Transverse colon (tissue), 4 donors: ENCODE measurements at regions not wholly inside any gene's neighbourhood (a gene's known extent, or its start where the extent isn't known, plus 50 kb on each side); places are given as distances from the start of the nearest gene placed in this dataset.

Experiments used
- DNase-seq: peaks from one replicate; pipeline ENCODE4 v3.0.0-alpha.2; 2019
- H3K27ac ChIP-seq, 4 donors: fragments of 200-600 bp; sonication (generic); 2 replicates each; pipeline ENCODE4 v1.5.1; 2016 to 2018; ENCODE audit warnings: inconsistent platforms in 4 of 4
- H3K27me3 ChIP-seq: fragments of 200-600 bp; sonication (generic); 2 replicates; pipeline ENCODE4 v1.5.1; 2017; ENCODE audit warnings: inconsistent platforms
- H3K36me3 ChIP-seq, 4 donors: fragments of 200-600 bp; sonication (generic); 2 replicates each; pipeline ENCODE4 v1.5.1; 2017 to 2019; ENCODE audit warnings: inconsistent platforms in 4 of 4
- H3K4me1 ChIP-seq, 4 donors: fragments of 200-600 bp; sonication (generic); 2 replicates each; pipeline ENCODE4 v1.5.1; 2017 to 2020; ENCODE audit warnings: inconsistent platforms in 4 of 4
- H3K4me3 ChIP-seq, 4 donors: fragments of 200-600 bp; sonication (generic); 1 replicate in 1 of 4; 2 replicates in 3 of 4; pipeline versions ENCODE4 v1.5.1 to v1.6.1; 2017 to 2019; ENCODE audit warnings: inconsistent platforms in 4 of 4
- H3K9me3 ChIP-seq, 2 donors: fragments of 200-600 bp; sonication (generic); 2 replicates each; pipeline ENCODE4 v1.5.1; 2017 to 2019; ENCODE audit warnings: inconsistent platforms in 2 of 2
- CTCF ChIP-seq, 5 experiments: fragments of 200-600 bp in 3 of 5; fragments of 450-650 bp in 2 of 5; sonication (generic) in 3 of 5; IDR thresholded peaks; 1 replicate in 2 of 5; 2 replicates in 3 of 5; pipeline ENCODE4 v1.5.1; 2016 to 2017; ENCODE audit warnings: antibody characterized with exemption in 5 of 5, inconsistent platforms in 3 of 5, mild to moderate bottlenecking in 2 of 5, moderate library complexity in 1 of 5
- EP300 ChIP-seq: sonication (generic); formaldehyde crosslinking; IDR thresholded peaks from one replicate; pipeline ENCODE4 v1.6.1; 2017; ENCODE audit warnings: antibody characterized with exemption, low read depth
- POLR2A ChIP-seq: fragments of 450-650 bp; IDR thresholded peaks from one replicate; pipeline ENCODE4 v1.6.1; 2016; ENCODE audit warnings: antibody characterized with exemption, mild to moderate bottlenecking, moderate library complexity
- POLR2AphosphoS5 ChIP-seq, 3 donors: sonication (generic); formaldehyde crosslinking; IDR thresholded peaks; one replicate each; pipeline ENCODE4 v1.6.1; 2016; ENCODE audit warnings: antibody characterized with exemption in 3 of 3
- WGBS, 2 donors: methylation state at CpG; one replicate each; pipeline ENCODE4 v1.1.5; 2018; ENCODE audit warnings: low coverage in 1 of 2; 5-methylcytosine and 5-hydroxymethylcytosine counted together
- in situ Hi-C, 4 donors: fragments of 200-750 bp; cut with MboI; loops; one replicate each; pipeline versions ENCODE4 v1.15.0 to v1.15.1; 2017; ENCODE audit warnings: low sequenced_read_pairs in 3 of 4, low pct_ligation_motif_present in 1 of 4, low pct_unique_long_range_greater_than_20kb in 1 of 4
- intact Hi-C: fragments of 100-400 bp; cut with DNase I; formaldehyde crosslinking; loops from one replicate; pipeline ENCODE4 v1.15.1; 2023; ENCODE audit warnings: low total_unique reads

GRCh38 chr6:133774356-133774755 is 114.6 kb upstream of the TCF21 start:
- Histone ChIP-seq H3K27ac (no peak overlapping the region), H3K36me3 (no peaks in the 10 kb centered on the region), H3K9me3 (no peaks in the 10 kb centered on the region), H3K4me3 (no peak overlapping the region), H3K4me1 (no peaks in the 10 kb centered on the region), H3K27me3 (no peaks in the 10 kb centered on the region)
- 95% methylated on average over 2 of the region's 2 CpGs for WGBS, 2 donors
- TF ChIP-seq POLR2A (no peak), POLR2AphosphoS5 (IDR thresholded peaks at IDR 0.05) (no peak), EP300 (no peak), CTCF (IDR thresholded peaks at IDR 0.05) (no peak)
- in situ Hi-C loops = no loop called here
- no peak for DNase-seq
- intact Hi-C loops = no loop called here

GRCh38 chr6:133778414-133779130 is 110.3 kb upstream of the TCF21 start:
- H3K27me3 ChIP-seq = no peaks in the 10 kb centered on the region
- 53 to 69% methylated on average over 2 of the region's 2 CpGs for WGBS, 2 donors
- no peaks in the 10 kb centered on the region for H3K9me3 ChIP-seq
- no peak for DNase-seq
- H3K4me1 ChIP-seq = no peaks in the 10 kb centered on the region
- no peaks in the 10 kb centered on the region for H3K36me3 ChIP-seq
- peak in 2 of 3 donors; percentile 31 to 52 for TF ChIP-seq POLR2AphosphoS5 (IDR thresholded peaks at IDR 0.05)
- no peak for TF ChIP-seq EP300
- peak overlapping the region in 3 of 4 donors; percentile 10 to 41 (median 17) for H3K27ac ChIP-seq
- no peak overlapping the region for H3K4me3 ChIP-seq
- intact Hi-C loops = no loop called here
- in situ Hi-C loops = no loop called here

GRCh38 chr6:133779916-133780695 is 108.8 kb upstream of the TCF21 start:
- DNase-seq = no peak
- Histone ChIP-seq H3K36me3 (no peaks in the 10 kb centered on the region), H3K27me3 (no peaks in the 10 kb centered on the region), H3K4me1 (no peaks in the 10 kb centered on the region), H3K27ac (no peak overlapping the region), H3K4me3 (no peak overlapping the region), H3K9me3 (no peaks in the 10 kb centered on the region)
- intact Hi-C loops = no loop called here
- in situ Hi-C loops = no loop called here
- 80 to 87% methylated on average over 2 of the region's 2 CpGs for whole genome bisulfite sequencing, 2 donors
- TF ChIP-seq CTCF (IDR thresholded peaks at IDR 0.05) (no peak), POLR2AphosphoS5 (IDR thresholded peaks at IDR 0.05) (no peak), POLR2A (no peak), EP300 (no peak)

GRCh38 chr6:133786016-133786415 is 102.9 kb upstream of the TCF21 start:
- in situ Hi-C loops (no loop called here), intact Hi-C loops (no loop called here)
- H3K4me3 ChIP-seq = no peak overlapping the region
- no peaks in the 10 kb centered on the region for H3K27me3 ChIP-seq
- 92 to 100% methylated on average over 2 of the region's 2 CpGs for WGBS, 2 donors
- TF ChIP-seq EP300 = no peak
- TF ChIP-seq POLR2AphosphoS5 (IDR thresholded peaks at IDR 0.05) = no peak
- no peaks in the 10 kb centered on the region for H3K36me3 ChIP-seq
- H3K27ac ChIP-seq = no peak overlapping the region
- no peak for DNase-seq
- no peaks in the 10 kb centered on the region for H3K9me3 ChIP-seq
- no peaks in the 10 kb centered on the region for H3K4me1 ChIP-seq

GRCh38 chr6:133787122-133787521 is 101.8 kb upstream of the TCF21 start:
- TF ChIP-seq EP300 (no peak), POLR2A (no peak), CTCF (IDR thresholded peaks at IDR 0.05) (no peak), POLR2AphosphoS5 (IDR thresholded peaks at IDR 0.05) (no peak)
- intact Hi-C loops = no loop called here
- Histone ChIP-seq H3K36me3 (no peaks in the 10 kb centered on the region), H3K4me1 (no peaks in the 10 kb centered on the region), H3K27me3 (no peaks in the 10 kb centered on the region), H3K27ac (no peak overlapping the region), H3K9me3 (no peaks in the 10 kb centered on the region), H3K4me3 (no peak overlapping the region)
- in situ Hi-C loops = no loop called here
- DNase-seq = no peak
- WGBS, 2 donors = 55 to 67% methylated on average over 1 to 3 of the region's 3 CpGs
